ENCODE measurements at regions not wholly inside any gene's neighbourhood (a gene's known extent, or its start where the extent isn't known, plus 50 kb on each side); places are given as distances from the start of the nearest gene placed in this dataset.
"Not testable (repeated sequence)": the region's sequence is repeated elsewhere in the genome, so short reads cannot be mapped to it uniquely, and the experiment has no call there.

- Histone ChIP-seq H3K36me3 (no peaks in the 10 kb centered on the region), H3K27ac (no peak overlapping the region), H3K4me3 (no peak overlapping the region), H3K4me1 (ENCODE audit: insufficient read depth) (no peaks in the 10 kb centered on the region), H3K9me3 (no peaks in the 10 kb centered on the region), H3K27me3 (no peaks in the 10 kb centered on the region)
- TF ChIP-seq EP300 (IDR thresholded peaks at IDR 0.05) (no peak), POLR2A (IDR thresholded peaks at IDR 0.05) (no peak), CTCF (IDR thresholded peaks at IDR 0.05) (no peak)
- intact Hi-C loops (cut with DNase I) = loop anchor here in 2 of 4 donors (10.0 kb wide), 1 partner anchor 58 kb away; no protein-coding TSS in a partner anchor
- WGBS, 3 donors = 68 to 74% (median 69%) methylated on average over 4 of the region's 4 CpGs
- DNase-seq = no peak
These were observed 186.7 kb downstream of the UACA start for GRCh38 chr15:70576696-70577095.

GRCh38 chr15:70576276-70576675, 187.1 kb downstream of the UACA start:
- intact Hi-C loops (cut with DNase I) = loop anchor here in 2 of 4 donors (10.0 kb wide), 1 partner anchor 59 kb away; no protein-coding TSS in a partner anchor
- no peaks in the 10 kb centered on the region for H3K27me3 ChIP-seq
- no peak overlapping the region for H3K4me3 ChIP-seq
- WGBS, 3 donors = 90 to 97% (median 95%) methylated on average over 3 of the region's 3 CpGs
- H3K9me3 ChIP-seq = no peaks in the 10 kb centered on the region
- DNase-seq = no peak
- TF ChIP-seq CTCF (IDR thresholded peaks at IDR 0.05) (no peak), EP300 (IDR thresholded peaks at IDR 0.05) (no peak), POLR2A (IDR thresholded peaks at IDR 0.05) (no peak)
- H3K4me1 ChIP-seq (ENCODE audit: insufficient read depth) = no peaks in the 10 kb centered on the region
- H3K36me3 ChIP-seq = no peaks in the 10 kb centered on the region
- no peak overlapping the region for H3K27ac ChIP-seq

GRCh38 chr15:70575231-70576226, 187.8 kb downstream of the UACA start:
- Histone ChIP-seq H3K27me3 (no peaks in the 10 kb centered on the region), H3K27ac (no peak overlapping the region), H3K4me1 (ENCODE audit: insufficient read depth) (no peaks in the 10 kb centered on the region), H3K36me3 (no peaks in the 10 kb centered on the region), H3K9me3 (no peaks in the 10 kb centered on the region), H3K4me3 (no peak overlapping the region)
- TF ChIP-seq EP300 (IDR thresholded peaks at IDR 0.05) = no peak
- no peak for TF ChIP-seq CTCF (IDR thresholded peaks at IDR 0.05)
- no peak for TF ChIP-seq POLR2A (IDR thresholded peaks at IDR 0.05)
- DNase-seq = no peak
- WGBS, 3 donors = 16 to 27% (median 26%) methylated on average over 16 of the region's 16 CpGs
- intact Hi-C loops (cut with DNase I) = loop anchor here in 2 of 4 donors (10.0 kb wide), 1 partner anchor 59 kb away; no protein-coding TSS in a partner anchor

- H3K27ac ChIP-seq; H3K36me3 ChIP-seq; H3K4me1 ChIP-seq (ENCODE audit: insufficient read depth); H3K4me3 ChIP-seq; DNase-seq; H3K9me3 ChIP-seq; H3K27me3 ChIP-seq: not testable (repeated sequence)
- 89 to 93% (median 92%) methylated on average over 3 of the region's 3 CpGs for WGBS, 3 donors
- intact Hi-C loops (cut with DNase I) = loop anchor here in 2 of 4 donors (10.0 kb wide), 1 partner anchor 60 kb away; no protein-coding TSS in a partner anchor
These were observed 189.0 kb downstream of the UACA start for GRCh38 chr15:70574325-70574724.
